ENCODE measurements at regions not wholly inside any gene's neighbourhood (a gene's known extent, or its start where the extent isn't known, plus 50 kb on each side); places are given as distances from the start of the nearest gene placed in this dataset.

DNA sequence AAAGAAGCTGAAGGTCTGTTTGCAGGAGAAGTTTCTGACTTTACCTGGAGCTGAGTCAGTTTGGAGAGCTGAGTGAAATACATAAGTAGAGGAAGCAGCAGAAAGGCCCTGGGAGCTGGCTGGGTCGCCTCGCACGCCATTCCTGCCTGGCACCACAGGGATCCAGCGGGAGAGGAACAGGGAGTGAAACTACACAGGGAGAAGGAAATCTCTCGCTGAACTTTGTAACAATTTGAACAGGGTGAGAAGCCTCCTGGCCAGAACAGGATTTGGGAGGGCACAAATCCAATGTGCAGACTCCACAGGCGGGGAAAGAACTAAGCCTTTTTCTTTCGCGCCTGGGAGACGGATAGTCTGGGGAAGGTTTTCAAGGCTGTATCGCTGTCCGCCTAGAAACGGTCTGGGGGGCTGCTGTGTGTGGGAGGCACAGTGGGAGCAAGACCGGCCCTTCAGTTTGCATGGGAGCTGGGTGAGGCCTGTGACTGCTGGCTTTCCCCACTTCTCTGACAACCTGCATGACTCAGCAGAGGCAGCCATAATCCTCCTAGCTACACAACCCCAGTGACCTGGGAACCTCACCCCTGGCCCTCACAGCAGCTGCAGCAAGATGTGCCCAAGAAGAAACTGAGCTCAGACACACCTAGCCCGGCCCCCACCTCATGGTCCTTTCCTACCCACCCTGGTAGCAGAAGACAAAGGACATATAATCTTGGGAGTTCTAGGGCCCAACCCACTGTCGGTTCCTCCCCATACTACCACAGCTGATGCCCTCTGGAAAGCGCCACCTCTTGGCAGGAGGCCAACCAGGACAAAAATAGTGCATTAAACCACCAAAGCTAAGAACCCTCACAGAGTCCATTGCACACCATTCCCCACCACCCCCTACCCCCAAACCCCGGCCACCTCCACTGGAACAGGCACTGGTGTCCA lies 778.6 kb downstream of the KCNJ2 start:
- no peak for TF ChIP-seq EZH2 (IDR thresholded peaks at IDR 0.05; ENCODE audit: low read depth)
- TF ChIP-seq, protein P1, sequence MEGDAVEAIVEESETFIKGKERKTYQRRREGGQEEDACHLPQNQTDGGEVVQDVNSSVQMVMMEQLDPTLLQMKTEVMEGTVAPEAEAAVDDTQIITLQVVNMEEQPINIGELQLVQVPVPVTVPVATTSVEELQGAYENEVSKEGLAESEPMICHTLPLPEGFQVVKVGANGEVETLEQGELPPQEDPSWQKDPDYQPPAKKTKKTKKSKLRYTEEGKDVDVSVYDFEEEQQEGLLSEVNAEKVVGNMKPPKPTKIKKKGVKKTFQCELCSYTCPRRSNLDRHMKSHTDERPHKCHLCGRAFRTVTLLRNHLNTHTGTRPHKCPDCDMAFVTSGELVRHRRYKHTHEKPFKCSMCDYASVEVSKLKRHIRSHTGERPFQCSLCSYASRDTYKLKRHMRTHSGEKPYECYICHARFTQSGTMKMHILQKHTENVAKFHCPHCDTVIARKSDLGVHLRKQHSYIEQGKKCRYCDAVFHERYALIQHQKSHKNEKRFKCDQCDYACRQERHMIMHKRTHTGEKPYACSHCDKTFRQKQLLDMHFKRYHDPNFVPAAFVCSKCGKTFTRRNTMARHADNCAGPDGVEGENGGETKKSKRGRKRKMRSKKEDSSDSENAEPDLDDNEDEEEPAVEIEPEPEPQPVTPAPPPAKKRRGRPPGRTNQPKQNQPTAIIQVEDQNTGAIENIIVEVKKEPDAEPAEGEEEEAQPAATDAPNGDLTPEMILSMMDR (conservative IDR thresholded peaks at IDR 0.05): no peak

All from PC-9 (cell line).